HepG2 (cell line): ENCODE measurements at regions not wholly inside any gene's neighbourhood (a gene's known extent, or its start where the extent isn't known, plus 50 kb on each side); places are given as distances from the start of the nearest gene placed in this dataset.

Experiments
- DRAP1 ChIP-seq: IDR thresholded peaks from 2 replicates; pipeline ENCODE4 v1.6.1; 2016; ENCODE audit warnings: missing genetic modification reagents, missing compliant biosample characterization
- ELF3 ChIP-seq: IDR thresholded peaks from 2 replicates; pipeline ENCODE4 v1.6.1; 2016; ENCODE audit warnings: missing genetic modification reagents, missing compliant biosample characterization
- JUNB ChIP-seq: sonication (generic); formaldehyde crosslinking; IDR thresholded peaks from 2 replicates; pipeline ENCODE4 v1.8.0; 2022; ENCODE audit warnings: missing genetic modification reagents, mild to moderate bottlenecking, borderline replicate concordance
- NR0B2 ChIP-seq: sonication (generic); formaldehyde crosslinking; IDR thresholded peaks from 2 replicates; pipeline ENCODE4 v1.4.0; 2020; ENCODE audit warnings: mild to moderate bottlenecking, missing genetic modification reagents
- POGZ ChIP-seq: sonication (generic); formaldehyde crosslinking; IDR thresholded peaks from 2 replicates; pipeline ENCODE4 v1.4.0; 2020; ENCODE audit warnings: mild to moderate bottlenecking, missing genetic modification reagents
- ZNF280D ChIP-seq: sonication (generic); formaldehyde crosslinking; IDR thresholded peaks from 2 replicates; pipeline ENCODE4 v1.5.1; 2020; ENCODE audit warnings: mild to moderate bottlenecking, missing genetic modification reagents
- ZNF333 ChIP-seq: sonication (generic); formaldehyde crosslinking; IDR thresholded peaks from 2 replicates; pipeline ENCODE4 v1.4.0; 2020; ENCODE audit warnings: mild to moderate bottlenecking, missing genetic modification reagents, borderline replicate concordance
- TF ChIP-seq, protein P1 (sequence below): IDR thresholded peaks from 2 replicates; pipeline ENCODE4 v1.6.1; 2016; ENCODE audit warnings: missing compliant biosample characterization, missing genetic modification reagents, borderline replicate concordance

GRCh38 chrX:42106556-42106955 is 183.2 kb upstream of the CASK start (continued):
- TF ChIP-seq NR0B2 (CRISPR knock-in tag), result no peak
- no peak for TF ChIP-seq ZNF333 (CRISPR knock-in tag)
- TF ChIP-seq, protein P1, sequence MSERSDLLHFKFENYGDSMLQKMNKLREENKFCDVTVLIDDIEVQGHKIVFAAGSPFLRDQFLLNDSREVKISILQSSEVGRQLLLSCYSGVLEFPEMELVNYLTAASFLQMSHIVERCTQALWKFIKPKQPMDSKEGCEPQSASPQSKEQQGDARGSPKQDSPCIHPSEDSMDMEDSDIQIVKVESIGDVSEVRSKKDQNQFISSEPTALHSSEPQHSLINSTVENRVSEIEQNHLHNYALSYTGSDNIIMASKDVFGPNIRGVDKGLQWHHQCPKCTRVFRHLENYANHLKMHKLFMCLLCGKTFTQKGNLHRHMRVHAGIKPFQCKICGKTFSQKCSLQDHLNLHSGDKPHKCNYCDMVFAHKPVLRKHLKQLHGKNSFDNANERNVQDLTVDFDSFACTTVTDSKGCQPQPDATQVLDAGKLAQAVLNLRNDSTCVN (CRISPR knock-in tag), result no peak
- TF ChIP-seq JUNB, result no peak
- TF ChIP-seq ELF3 (CRISPR knock-in tag), result no peak
- no peak for TF ChIP-seq DRAP1 (CRISPR knock-in tag)
- TF ChIP-seq ZNF280D (CRISPR knock-in tag), result no peak
- TF ChIP-seq POGZ (CRISPR knock-in tag), result no peak
